Type B pancreatic cell (in vitro differentiated cells): ENCODE measurements at regions not wholly inside any gene's neighbourhood (a gene's known extent, or its start where the extent isn't known, plus 50 kb on each side); places are given as distances from the start of the nearest gene placed in this dataset.
"Not testable (repeated sequence)": the region's sequence is repeated elsewhere in the genome, so short reads cannot be mapped to it uniquely, and the experiment has no call there.

Experiments
- DNase-seq: peaks from one replicate; pipeline ENCODE4 v3.0.0; 2021; ENCODE audit warnings: mixed read lengths; ENCODE audit not compliant: unreplicated experiment; ENCODE audit errors: extremely low spot score
- H3K27ac Mint-ChIP-seq: 2 replicates; pipeline ENCODE4 v1.8.0; 2021; ENCODE audit warnings: mild to moderate bottlenecking, mixed read lengths
- H3K27me3 Mint-ChIP-seq: 2 replicates; pipeline ENCODE4 v1.8.0; 2021; ENCODE audit warnings: mixed read lengths
- H3K36me3 Mint-ChIP-seq: 2 replicates; pipeline ENCODE4 v1.8.0; 2021; ENCODE audit warnings: mixed read lengths
- H3K4me1 Mint-ChIP-seq: one replicate; pipeline ENCODE4 v1.8.0; 2021; ENCODE audit warnings: mixed read lengths; ENCODE audit not compliant: unreplicated experiment
- H3K4me3 Mint-ChIP-seq: 2 replicates; pipeline ENCODE4 v1.8.0; 2021; ENCODE audit warnings: mild to moderate bottlenecking, mixed read lengths
- H3K9me3 Mint-ChIP-seq: 2 replicates; pipeline ENCODE4 v1.8.0; 2021; ENCODE audit warnings: mixed read lengths
- TF ChIP-seq, protein P1 (sequence below): fragments of 200-600 bp; sonication (generic); conservative IDR thresholded peaks from 2 replicates; pipeline ENCODE4 v1.5.0; 2021; ENCODE audit warnings: antibody characterized with exemption, mild to moderate bottlenecking

DNA sequence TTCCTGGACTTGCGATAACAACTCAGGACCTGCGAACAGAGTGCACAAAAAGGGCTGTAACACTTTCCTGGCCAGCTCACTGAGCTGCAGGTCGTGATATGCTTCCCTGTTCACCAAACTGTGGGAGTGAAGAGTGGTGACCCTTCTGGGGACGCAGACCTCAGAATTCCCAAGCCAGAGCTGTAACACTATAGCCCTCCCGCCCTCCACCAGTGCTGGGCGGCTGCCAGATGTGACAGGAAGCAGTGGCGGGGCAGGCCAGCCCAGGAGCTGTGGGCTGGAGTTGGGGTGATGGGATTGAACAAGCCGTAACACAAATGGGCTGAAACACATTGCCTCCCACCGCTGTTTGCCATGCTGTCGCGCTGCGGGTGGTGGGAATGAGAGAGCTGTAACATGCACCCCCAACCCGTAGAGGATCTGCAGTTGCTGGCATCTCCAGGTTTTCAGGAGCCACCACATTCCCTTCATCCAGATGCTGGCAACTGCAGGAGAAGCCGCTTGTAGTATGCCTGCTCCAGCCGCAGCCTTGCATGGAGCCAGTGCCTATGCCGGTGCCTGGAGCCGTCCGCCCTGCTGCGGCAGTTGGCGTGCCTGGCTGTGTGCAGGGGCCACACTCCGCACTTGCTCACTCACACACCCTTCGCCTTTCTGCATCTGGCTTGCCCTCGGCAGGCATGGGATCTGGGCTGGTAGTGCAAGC, 145.8 kb downstream of the GPCPD1 start:
- TF ChIP-seq, protein P1, sequence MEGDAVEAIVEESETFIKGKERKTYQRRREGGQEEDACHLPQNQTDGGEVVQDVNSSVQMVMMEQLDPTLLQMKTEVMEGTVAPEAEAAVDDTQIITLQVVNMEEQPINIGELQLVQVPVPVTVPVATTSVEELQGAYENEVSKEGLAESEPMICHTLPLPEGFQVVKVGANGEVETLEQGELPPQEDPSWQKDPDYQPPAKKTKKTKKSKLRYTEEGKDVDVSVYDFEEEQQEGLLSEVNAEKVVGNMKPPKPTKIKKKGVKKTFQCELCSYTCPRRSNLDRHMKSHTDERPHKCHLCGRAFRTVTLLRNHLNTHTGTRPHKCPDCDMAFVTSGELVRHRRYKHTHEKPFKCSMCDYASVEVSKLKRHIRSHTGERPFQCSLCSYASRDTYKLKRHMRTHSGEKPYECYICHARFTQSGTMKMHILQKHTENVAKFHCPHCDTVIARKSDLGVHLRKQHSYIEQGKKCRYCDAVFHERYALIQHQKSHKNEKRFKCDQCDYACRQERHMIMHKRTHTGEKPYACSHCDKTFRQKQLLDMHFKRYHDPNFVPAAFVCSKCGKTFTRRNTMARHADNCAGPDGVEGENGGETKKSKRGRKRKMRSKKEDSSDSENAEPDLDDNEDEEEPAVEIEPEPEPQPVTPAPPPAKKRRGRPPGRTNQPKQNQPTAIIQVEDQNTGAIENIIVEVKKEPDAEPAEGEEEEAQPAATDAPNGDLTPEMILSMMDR, result no peak
- peaks cover 29% of the 10 kb centered on the region for H3K27me3 Mint-ChIP-seq
- H3K27ac Mint-ChIP-seq, result no peak overlapping the region
- no peaks in the 10 kb centered on the region for H3K9me3 Mint-ChIP-seq
- no peak for DNase-seq
- no peaks in the 10 kb centered on the region for H3K36me3 Mint-ChIP-seq
- no peak overlapping the region for H3K4me3 Mint-ChIP-seq
- H3K4me1 Mint-ChIP-seq, result no peaks in the 10 kb centered on the region

DNA sequence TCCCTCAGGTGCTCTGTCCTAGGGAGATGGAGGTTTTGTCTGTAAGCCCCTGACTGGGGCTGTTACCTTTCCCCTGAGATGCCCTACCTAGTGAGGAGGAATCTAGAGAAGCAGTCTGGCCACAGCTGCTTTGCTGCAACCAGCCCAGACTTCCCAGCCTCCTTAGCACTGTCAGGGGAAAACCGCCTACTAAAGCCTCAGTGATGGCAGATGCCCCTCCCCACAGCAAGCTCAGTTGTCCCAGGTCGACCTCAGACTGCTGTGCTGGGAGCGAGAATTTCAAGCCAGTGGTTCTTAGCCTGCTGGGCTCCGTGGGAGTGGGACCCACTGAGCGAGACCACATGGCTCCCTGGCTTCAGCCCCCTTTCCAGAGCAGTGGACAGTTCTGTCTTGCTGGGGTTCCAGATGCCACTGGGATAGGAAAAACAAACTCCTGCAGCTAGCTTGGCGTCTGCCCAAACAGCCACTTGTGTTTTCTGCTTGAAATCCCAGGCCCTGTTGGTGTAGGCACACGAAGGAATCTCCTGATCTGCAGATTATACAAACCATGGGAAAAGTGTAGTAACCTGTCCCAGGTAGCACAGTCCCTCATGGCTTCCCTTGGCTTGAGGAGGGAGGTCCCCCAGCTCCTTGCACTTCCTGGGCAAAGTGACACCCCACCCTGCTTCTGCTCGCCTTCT, 146.4 kb upstream of the PROKR2 start:
- no peaks in the 10 kb centered on the region for H3K36me3 Mint-ChIP-seq
- no peak for DNase-seq
- no peaks in the 10 kb centered on the region for H3K4me1 Mint-ChIP-seq
- H3K4me3 Mint-ChIP-seq, result no peak overlapping the region
- TF ChIP-seq, protein P1, result no peak
- H3K27ac Mint-ChIP-seq, result no peak overlapping the region
- H3K27me3 Mint-ChIP-seq, result peaks cover 28% of the 10 kb centered on the region
- H3K9me3 Mint-ChIP-seq, result no peaks in the 10 kb centered on the region

DNA sequence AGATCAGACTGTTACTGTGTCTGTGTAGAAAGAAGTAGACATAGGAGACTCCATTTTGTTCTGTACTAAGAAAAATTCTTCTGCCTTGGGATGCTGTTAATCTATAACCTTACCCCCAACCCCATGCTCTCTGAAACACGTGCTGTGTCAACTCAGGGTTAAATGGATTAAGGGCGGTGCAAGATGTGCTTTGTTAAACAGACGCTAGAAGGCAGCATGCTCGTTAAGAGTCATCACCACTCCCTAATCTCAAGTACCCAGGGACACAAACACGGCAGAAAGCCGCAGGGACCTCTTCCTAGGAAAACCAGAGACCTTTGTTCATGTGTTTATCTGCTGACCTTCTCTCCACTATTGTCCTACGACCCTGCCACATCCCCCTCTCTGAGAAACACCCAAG, 137.0 kb upstream of the PROKR2 start:
- not testable (repeated sequence) for H3K4me1 Mint-ChIP-seq, H3K4me3 Mint-ChIP-seq, H3K27me3 Mint-ChIP-seq, H3K9me3 Mint-ChIP-seq, DNase-seq, H3K27ac Mint-ChIP-seq, H3K36me3 Mint-ChIP-seq

DNA sequence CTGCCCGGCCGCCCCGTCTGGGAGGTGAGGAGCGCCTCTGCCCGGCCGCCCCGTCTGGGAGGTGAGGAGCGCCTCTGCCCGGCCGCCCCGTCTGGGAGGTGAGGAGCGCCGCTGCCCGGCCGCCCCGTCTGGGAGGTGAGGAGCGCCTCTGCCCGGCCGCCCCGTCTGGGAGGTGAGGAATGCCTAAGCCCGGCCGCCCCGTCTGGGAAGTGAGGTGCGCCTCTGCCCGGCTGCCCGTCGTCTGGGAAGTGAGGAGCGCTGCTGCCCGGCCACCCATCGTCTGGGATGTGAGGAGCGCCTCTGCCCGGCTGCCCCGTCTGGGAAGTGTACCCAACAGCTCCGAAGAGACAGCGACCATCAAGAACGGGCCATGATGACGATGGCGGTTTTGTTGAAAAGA, 136.6 kb upstream of the PROKR2 start:
- DNase-seq, H3K27me3 Mint-ChIP-seq, H3K9me3 Mint-ChIP-seq, H3K4me3 Mint-ChIP-seq, H3K36me3 Mint-ChIP-seq, H3K27ac Mint-ChIP-seq, H3K4me1 Mint-ChIP-seq: not testable (repeated sequence)

DNA sequence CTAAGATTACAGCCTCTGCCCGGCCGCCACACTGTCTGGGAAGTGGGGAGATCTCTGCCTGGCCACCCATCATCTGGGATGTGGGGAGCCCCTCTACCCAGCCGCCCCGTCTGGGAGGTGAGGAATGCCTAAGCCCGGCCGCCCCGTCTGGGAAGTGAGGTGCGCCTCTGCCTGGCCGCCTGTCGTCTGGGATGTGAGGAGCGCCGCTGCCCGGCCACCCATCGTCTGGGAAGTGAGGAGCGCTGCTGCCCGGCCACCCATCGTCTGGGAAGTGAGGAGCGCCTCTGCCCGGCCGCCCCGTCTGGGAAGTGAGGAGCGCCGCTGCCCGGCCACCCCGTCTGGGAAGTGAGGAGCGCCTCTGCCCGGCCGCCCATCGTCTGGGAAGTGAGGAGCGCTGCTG, 135.9 kb upstream of the PROKR2 start:
- DNase-seq, H3K36me3 Mint-ChIP-seq, H3K4me3 Mint-ChIP-seq, H3K9me3 Mint-ChIP-seq, H3K27ac Mint-ChIP-seq, H3K4me1 Mint-ChIP-seq, H3K27me3 Mint-ChIP-seq: not testable (repeated sequence)

DNA sequence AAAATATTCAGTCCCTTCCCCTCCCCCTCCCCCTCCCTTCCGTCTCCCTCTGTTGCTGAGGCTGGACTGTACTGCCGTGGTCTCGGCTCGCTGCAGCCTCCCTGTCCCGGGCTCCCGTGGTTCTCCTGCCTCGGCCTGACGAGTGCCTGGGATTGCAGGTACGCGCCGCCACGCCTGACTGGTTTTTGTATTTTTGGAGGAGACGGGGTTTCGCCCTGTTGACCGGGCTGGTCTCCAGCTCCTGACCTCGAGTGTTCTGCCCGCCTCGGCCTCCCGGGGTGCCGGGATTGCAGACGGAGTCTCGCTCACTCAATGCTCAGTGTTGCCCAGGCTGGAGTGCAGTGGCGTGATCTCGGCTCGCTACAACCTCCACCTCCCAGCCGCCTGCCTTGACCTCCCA, 135.5 kb upstream of the PROKR2 start:
- H3K27ac Mint-ChIP-seq, result not testable (repeated sequence)

DNA sequence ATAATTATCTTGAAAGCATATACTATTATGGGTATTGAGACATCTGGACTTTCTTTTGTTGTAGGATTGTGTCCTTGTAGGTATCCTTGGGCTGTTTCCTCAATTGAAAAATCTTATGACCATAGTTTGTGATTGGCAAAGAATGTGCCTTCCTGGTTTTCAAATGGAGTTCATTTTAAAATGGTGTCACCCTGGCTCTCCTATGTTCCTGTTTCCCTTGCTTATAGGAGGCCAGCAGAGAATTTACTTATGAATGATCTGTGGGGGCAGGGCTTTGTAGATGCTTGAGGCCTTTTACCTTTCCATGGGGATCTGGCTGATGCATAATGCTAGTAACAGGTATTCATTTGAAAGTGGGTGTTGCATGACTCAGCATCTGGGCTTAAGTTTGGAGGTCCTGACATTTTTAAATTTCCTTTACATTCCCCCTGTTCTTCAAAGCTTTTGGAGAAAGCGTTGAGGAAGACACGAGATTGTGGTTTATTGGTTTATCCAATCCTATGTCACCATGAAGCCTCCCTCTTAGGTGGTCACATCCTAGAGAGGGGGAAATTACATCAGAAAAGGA, 135.0 kb upstream of the PROKR2 start:
- no peak overlapping the region for H3K4me3 Mint-ChIP-seq
- H3K4me1 Mint-ChIP-seq, result no peaks in the 10 kb centered on the region
- H3K27ac Mint-ChIP-seq, result no peak overlapping the region
- no peaks in the 10 kb centered on the region for H3K36me3 Mint-ChIP-seq
- DNase-seq, result no peak
- H3K27me3 Mint-ChIP-seq, result peaks cover 5% of the 10 kb centered on the region
- no peaks in the 10 kb centered on the region for H3K9me3 Mint-ChIP-seq
- TF ChIP-seq, protein P1, result no peak

More for the DNA sequence above, 135.5 kb upstream of the PROKR2 start:
- not testable (repeated sequence) for H3K9me3 Mint-ChIP-seq, H3K4me3 Mint-ChIP-seq, H3K27me3 Mint-ChIP-seq, H3K36me3 Mint-ChIP-seq, H3K4me1 Mint-ChIP-seq, DNase-seq
